HG02840 (cell line): ENCODE measurements at regions not wholly inside any gene's neighbourhood (a gene's known extent, or its start where the extent isn't known, plus 50 kb on each side); places are given as distances from the start of the nearest gene placed in this dataset.
"Not testable (repeated sequence)": the region's sequence is repeated elsewhere in the genome, so short reads cannot be mapped to it uniquely, and the experiment has no call there.

Experiments used
- ATAC-seq: cut with Tn5 transposase; IDR thresholded peaks from one replicate; pipeline ENCODE4 v1.9.1; 2021; ENCODE audit warnings: mild to moderate bottlenecking, moderate library complexity, moderate number of reproducible peaks; ENCODE audit not compliant: unreplicated experiment, low FRiP score

DNA sequence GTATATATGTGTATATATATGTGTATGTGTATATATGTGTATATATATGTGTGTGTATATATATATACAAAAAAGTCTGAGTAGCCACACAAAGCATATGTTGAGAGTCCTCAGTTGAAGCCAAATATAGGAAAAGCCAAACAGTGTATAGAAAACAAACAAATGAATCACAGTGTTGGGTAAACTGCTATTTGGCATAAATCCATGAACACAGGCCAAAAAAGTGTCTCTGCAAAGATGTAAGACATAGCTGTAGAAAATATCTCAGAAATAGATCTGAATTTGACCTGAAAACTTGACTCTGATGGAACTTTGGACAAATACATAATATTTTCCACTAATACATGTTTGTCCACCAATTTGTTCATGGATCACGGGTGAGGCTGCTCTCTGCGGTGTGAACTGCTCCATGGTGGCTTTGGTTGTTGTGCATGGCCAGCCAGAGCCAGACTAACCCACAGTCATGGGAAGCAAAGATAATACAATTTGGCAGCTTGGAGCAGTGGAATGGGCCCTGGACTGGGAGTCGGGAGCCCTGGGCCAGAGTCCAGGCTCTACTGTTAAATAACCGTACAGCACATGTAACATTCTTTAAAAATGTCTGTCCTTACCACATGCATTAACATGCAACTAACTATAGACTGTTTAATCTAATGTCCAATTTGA is 76.9 kb upstream of the EED start:
- ATAC-seq = no peak

DNA sequence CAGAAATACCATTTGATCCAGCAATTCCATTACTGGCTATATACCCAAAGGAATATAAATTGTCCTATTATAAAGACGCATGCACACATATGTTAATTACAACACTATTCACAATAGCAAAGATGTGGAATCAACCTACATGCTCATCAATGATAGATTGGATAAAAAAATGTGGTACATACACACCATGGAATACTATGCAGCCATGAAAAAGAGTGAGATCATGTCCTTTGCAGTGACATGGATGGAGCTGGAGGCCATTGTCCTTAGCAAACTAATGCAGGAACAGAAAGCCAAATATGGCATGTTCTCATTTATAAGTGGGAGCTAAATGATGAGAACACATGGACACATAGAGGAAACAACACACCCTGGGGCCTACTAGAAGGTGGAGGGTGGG is 78.3 kb upstream of the EED start:
- not testable (repeated sequence) for ATAC-seq

DNA sequence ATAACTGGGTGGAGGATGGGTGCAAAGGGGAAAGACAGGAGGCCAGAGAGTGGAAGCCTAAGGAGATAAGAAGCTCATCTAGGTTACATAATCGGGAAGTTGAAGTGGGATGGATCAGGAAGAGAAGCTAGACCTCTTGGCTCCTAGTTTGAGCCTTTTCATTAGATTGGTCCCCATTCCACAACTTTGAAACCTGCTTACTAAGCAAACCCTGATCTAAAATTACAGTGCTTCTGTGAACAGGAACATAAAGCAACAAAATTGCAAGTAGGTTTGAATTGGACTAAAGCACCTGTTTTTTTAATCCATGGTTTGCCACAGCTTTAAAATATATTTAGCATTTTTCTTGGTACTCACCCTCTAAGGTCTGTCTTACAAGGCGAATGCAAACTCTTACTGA is 80.4 kb upstream of the EED start:
- no peak for ATAC-seq

DNA sequence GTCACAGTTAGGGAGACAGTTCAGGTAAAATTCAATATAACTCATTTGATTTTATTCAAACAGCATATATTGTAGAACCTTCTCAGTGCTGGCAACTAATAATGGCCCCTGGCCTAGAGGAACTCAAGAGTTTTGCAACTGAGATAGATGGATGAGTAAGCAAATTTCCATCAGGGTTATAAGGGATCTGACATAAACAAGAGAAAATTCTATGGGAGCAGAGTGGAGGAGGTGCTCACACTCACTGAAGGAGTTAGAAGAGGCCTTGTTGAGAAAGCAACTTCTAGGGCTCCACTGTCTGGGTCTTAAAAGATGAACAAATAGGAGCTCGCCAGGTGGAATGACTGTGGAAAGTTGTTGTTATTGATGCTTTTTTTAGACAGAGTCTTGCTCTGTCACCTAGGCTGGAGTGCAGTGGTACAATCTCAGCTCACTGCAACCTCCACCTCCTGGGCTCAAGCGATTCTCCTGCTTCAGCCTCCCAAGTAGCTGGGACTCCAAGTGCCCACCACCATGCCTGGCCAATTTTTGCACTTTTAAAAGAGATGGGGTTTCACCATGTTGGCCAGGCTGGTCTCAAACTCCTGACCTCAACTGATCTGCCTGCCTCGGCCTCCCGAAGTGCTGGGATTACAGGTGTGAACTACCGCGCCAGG is 81.2 kb upstream of the EED start:
- not testable (repeated sequence) for ATAC-seq

DNA sequence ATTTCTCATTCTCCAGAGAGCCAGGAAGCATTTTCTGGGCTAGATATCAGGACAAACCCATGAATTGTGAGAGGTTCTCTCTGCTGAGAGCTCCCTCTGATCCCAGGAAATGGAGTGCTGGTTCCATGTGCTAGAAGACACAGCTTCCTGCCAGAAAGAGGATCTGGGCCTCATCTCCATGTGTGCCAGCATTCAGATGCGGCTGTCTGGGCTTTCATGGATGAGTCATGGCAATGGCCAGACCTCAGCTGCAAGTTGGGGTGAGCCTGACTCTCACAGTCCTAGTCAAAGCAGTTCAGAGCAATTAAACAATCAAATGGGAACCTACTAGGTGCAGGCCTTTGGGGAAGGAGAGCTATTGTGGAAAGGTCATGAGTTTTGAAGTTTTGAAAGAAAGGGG is 82.3 kb upstream of the EED start:
- no peak for ATAC-seq

DNA sequence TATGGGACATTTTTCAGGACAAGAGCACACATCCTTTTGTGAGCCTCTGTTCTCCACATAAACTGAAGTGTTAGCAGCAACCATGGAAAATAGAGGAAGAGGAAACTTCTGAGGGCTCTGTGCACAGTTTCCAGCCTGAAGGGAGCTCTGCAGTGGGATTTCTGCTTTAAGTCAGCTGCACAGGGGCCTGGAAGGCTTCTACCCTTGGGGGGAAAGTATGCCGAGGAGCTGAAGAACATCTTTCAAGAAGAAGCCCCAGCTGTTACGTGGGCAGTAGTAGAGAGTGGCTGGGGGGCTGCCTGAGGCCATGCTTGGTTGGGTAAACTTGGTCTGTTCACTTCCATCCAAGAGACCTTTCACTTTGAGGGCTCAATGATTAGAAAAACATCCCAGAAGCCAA is 82.7 kb upstream of the EED start:
- ATAC-seq = no peak

DNA sequence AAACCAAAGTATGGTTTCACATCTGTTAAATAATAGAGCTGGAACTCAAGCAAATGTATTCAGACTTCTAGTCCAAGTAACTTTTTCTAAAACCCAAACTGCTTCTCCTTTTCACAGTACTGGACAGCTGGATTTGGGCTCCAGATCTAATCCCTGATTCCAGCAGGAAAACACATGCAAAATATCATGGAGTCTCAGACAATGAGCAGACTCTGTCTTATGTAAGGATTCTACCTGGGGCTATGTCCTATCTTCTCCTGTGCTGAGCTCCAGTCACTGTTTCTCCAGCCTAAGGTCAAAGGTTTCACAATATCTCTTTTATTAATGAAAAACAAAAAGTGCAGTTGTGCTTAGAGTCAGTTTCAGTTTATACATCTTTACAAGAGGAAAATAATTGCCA is 83.2 kb upstream of the EED start:
- no peak for ATAC-seq

DNA sequence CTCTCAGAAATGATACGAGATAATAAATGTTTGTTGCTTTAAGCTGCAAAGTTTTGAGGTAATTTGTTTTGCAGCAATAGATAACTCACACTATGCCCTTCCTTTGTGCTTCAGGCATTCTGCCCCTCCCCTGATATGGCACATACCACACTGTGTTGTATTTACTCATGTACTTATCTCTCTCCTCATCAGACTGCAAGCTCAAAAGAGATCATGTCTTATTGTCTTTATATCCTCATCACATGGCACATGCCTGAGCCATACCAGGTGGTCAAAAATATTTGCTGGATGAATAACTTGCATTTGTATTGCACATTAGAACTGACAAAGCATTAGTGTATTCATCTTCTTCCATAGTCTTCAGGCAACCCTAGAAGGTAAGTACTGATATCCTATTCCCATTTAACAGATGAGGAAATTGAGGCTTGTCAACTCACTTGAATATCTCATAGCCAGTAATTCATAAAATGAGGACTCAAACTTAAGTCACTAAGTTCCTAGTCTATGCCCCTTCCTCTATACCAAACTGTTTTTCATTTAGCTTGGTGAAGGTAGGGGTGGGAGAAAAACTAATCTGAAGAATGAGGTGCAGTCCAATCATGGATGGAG is 83.9 kb upstream of the EED start:
- no peak for ATAC-seq

DNA sequence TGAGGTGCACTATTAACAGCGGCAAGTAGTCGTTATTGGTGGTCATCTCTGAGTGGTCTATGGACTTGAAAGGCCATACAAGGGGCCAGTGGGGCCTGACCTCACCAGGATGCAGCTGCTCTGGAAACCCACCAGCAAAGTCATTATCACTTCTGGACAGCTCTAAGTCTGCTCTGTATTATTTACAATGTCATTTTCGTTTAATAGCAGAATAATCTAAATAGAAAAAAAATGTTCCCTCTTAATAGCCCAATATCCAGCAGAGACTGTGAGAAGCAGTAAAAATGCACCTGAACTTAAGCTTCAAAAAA is 85.0 kb upstream of the EED start:
- no peak for ATAC-seq

DNA sequence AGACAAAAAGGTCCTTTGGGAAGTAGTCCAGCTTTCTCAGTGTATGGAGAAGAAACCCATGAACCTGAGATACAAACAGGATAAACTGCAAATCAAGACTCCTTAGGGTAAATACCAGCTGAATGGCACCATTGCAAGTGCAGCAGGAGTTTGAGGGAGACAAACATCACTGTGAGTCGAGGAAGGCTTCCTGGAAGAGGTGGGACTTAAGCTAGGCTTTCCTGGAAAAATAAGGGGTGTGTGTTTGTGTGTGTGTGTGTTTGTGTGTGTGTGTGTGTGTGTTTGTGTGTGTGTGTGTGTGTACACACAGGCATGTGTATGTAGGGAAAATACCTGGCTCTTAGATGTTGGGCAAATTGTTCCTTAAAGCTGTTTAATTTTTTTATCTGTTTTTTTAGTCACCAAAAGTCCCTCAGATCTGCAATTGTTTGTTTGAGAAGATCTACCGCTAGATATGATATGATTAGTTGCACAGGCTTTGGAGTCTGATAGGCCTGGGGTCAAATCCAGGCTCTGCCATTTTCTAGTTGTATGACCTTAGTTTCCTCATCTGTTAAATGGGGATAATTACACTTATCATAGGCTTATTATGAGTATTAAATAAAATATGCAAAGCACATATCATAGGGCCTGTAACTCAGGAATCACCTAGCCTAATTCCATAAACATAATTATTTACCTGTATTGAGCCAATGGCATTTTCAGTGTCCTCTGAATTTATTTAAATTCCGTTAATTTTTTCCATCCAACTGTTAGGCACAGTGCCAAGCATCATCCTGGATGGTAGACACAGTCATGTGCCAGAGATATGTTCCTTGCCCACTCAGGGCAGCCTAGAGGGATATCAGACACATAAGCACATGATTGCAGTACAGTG is 85.6 kb upstream of the EED start:
- ATAC-seq = no peak

DNA sequence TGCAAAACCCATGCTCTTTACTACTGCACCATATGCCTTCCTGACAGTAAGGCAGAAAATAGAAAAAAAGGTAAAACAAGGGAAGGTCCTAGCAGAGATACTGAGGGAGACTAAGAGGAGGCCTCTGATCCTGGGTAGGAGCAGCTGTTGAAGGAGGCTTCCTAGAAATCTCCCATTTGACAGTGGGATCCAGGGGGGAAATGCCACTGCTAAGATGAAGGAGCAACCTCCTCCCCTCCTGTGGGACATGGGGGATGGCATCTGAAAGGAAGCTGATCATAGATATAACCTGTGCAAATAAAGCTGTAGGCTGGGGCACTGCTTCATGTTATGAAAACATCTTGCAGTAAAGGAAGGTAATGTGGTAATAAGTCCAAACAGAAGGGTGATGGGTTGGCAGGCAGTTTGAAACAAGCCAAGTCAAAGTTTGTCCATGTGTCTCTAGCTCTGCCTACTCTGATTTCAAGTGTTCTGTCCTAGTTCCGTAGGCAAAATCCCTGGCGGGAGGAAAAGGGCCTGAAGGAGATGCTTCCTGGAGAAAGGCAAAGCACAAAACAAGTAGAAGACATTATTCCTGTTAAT is 86.7 kb upstream of the EED start:
- no peak for ATAC-seq

DNA sequence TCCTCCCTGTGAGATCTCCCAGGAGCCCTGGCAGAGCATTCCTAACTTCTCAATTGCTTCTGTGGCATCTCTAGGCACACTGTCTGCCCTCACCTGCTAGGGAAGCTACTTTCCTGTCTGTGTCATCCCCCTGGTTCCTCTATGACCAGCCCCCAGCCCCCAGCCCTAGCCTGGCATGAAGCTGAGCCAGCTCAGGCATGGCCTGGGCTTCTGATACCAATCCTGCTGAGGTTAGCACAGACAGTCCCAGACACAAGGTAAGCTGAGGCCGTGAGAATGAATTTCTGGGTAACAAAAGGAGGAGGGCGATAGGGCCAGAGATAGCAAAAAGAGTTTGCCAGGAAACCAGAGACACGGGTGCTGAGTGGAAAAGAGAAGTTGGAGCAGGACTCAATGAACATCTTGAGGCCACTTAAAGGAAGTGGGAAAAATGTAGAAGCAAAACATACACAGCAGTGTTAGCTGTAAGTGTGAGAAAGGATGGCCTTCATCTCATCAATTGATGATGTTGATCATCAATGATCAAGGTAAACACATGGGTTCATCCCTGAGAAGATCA is 87.6 kb upstream of the PICALM start:
- ATAC-seq = no peak

DNA sequence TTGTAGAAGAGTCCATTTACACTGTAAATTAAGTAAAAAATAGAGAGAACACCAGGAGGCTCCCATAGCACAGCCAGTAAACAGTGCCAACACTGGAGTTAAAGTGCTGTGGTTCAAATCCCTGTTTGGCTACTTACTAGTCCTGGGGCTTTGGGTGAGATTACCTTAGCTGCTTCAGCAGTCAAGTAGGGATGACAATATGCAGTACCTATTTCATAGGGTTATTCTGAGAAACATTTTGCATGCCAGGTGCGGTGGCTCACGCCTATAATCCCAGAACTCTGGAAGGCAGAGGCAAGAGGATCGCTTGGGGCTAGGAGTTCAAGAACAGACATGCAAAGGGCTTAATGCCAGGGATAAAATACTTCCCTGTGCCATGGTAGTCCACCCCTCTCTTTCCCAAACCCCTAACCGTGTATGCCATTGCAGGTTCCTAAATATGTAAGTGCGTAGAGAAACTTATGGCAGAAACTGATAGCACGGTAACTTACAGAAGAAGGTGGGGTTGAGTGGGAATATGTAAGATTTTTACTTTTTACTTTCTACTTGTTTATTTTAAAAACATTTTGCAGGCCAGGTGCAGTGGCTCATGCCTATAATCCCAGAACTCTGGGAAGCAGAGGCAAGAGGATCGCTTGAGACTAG is 86.4 kb upstream of the PICALM start:
- no peak for ATAC-seq

DNA sequence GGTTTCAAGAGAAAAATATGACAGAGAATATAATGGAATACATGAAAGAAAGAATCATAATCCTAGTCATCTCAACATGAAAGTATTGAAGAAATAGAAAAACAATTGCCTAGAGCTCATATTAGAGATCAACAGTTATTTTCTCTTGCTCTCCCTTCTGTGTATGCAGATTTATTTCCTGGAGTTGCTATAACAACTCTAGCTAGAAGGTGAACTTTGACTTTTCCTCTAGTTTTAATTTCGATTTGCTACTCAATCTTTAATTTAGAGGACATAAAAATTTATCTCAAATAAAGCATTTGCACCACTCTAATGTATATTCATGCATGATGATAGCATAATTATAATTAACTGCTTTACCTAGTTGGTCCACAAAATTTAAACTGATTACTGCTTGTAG is 84.6 kb upstream of the PICALM start:
- ATAC-seq = no peak

DNA sequence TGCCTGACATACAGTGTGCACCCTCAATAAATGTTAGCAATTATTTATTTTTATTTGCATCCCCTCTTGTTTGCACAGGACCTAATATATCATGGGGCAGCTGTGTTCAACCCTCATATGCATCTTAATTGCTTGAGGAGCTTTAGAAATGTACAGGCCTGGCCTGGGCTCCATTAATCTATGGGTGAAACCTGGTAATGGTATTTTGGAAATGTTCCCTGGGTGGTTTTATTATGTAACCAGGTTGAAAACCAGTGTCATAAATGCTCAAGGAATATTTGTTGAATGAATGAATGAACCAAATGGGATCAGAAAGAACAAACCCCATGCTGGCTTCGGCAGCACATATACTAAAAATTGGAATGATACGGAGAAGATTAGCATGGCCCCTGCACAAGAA is 84.0 kb upstream of the PICALM start:
- no peak for ATAC-seq

DNA sequence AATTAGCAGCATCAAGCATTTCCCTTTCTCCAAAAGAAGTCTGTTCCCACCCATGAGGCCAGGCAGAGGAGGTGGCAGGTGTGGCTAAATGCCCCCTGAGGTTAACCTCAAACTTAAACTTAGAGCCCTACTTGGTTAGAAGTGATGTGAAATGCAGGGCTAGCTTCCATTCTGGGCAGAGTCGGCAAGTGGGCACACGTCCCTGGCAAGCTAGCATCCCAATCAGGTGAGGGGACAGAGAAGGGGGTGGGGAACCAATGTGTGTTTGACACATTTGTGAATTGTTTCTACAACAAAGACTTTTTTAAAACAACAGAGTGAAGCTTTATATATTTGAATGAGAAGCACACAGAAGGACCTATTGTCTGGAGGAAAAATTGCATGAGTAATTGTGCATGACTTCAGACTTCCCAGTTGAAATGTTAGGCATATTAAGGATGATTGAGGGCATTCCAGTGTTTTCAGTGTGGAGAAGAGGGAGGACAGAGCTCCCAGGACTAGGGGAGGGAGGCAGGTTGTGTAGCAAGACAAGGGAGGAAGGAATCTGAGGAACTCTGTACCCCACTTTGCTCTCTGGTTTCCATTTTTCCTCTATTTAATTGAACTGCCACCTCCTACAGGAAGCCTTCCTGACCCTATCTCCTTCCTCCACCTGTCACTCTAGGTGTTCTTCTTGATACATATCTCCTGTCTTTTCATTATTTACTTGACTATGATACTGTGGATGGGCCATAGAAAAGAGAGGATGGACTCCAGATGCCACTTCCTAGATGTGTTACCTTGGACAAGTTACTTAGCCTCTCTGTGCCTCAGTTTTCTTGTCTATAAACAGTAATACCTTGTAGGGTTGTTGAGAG is 83.3 kb upstream of the PICALM start:
- no peak for ATAC-seq

DNA sequence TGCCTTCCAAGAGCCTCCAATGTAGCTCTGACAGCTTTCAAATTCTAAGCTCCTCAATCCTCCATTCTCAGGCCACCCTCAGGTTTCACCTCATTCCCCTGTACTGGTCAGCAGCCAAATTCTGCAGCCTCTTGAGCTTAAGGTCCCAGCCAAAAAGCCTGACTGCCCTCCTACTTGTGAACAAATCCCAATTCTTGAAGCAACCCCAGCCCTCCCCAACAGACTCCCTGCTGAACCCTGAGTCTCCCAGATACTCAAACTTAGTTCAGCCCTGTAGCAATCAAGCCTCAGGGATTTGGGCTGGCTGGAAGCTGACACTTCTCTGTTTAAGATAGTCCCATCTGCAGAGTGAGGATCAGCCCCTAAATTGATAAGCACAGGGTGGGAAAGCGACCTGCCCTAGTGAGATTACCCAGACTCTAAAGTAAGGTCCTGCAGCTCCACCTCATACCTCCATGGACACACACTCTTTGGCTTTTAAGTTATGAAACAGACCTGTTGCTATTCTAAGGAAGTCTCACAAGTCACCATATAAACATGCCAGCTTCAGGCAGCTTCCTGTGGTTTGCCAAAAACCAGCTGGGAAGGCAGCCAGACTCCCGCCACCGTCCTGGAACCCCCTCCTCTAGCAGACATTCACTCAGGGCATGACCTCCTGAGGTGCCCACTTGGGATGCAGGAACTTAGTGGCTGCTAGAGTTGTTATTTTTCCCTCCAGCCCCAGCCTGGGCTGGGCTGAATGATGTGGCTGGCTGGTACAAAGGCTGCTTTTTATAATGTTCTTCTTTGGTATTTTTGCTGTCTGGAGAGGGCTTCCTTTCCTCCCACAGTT is 82.5 kb upstream of the PICALM start:
- no peak for ATAC-seq

DNA sequence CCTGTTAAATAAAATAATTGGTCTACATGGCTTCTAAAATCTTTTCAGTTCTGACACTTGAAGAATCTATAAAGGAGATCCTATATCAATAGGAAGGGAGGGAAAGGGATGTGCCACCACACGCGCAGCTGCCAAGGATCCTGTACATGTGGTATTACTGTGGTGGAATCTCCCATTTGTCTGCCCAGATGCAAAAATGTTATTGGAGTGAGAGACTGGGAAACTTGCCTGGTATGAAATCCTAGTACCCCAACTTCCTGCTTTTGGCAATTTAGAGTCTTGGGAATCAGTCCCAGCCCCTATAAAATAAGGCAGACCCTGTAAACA is 81.9 kb upstream of the PICALM start:
- no peak for ATAC-seq

DNA sequence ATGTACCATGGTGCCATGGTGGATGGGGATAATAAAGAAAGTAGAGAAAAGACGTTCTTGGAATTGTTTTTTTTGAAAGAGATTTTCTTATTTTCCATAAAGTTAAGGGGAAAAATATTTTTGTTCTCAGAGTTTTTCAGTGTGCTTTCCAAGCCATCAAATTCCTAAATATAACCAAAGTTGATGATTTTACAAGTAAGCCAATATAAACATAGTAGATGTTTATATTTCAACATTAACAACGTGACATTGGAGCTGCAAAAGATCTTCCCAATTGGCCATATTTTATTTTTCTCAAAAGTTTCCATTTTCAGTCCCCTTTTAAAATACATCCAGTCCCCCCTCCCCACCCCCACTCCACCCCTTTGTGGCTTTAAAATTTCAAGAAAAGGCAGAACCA is 80.9 kb upstream of the PICALM start:
- ATAC-seq = no peak
